Peyer's patch (tissue), 4 donors: ENCODE measurements at regions not wholly inside any gene's neighbourhood (a gene's known extent, or its start where the extent isn't known, plus 50 kb on each side); places are given as distances from the start of the nearest gene placed in this dataset.

Experiments used
- DNase-seq, 3 donors: peaks; one replicate each; pipeline ENCODE4 v3.0.0-alpha.2; 2017 to 2019
- H3K27ac ChIP-seq, 4 donors: fragments of 200-600 bp; sonication (generic); one replicate each; pipeline ENCODE4 v1.5.1; 2016 to 2019
- H3K27me3 ChIP-seq, 2 donors: fragments of 200-600 bp; sonication (generic); one replicate each; pipeline ENCODE4 v1.5.1; 2019
- H3K36me3 ChIP-seq, 3 donors: fragments of 200-600 bp; sonication (generic); one replicate each; pipeline ENCODE4 v1.5.1; 2016 to 2019
- H3K4me1 ChIP-seq, 4 donors: fragments of 200-600 bp; sonication (generic); one replicate each; pipeline ENCODE4 v1.5.1; 2016 to 2019
- H3K4me3 ChIP-seq, 4 donors: fragments of 200-600 bp; sonication (generic); 1 replicate in 3 of 4; 2 replicates in 1 of 4; pipeline ENCODE4 v1.5.1; 2016 to 2019; ENCODE audit warnings: mild to moderate bottlenecking in 1 of 4
- H3K9me3 ChIP-seq, 4 donors: fragments of 200-600 bp; sonication (generic); one replicate each; pipeline ENCODE4 v1.5.1; 2016 to 2019; ENCODE audit warnings: mild to moderate bottlenecking in 1 of 4
- CTCF ChIP-seq, 6 experiments: fragments of 450-650 bp in 4 of 6; fragments of 200-600 bp in 2 of 6; sonication (generic) in 1 of 6; IDR thresholded peaks; one replicate each; pipeline ENCODE4 v1.5.1; 2017 to 2019; ENCODE audit warnings: antibody characterized with exemption in 6 of 6, mild to moderate bottlenecking in 3 of 6, moderate library complexity in 1 of 6
- POLR2A ChIP-seq, 2 donors: fragments of 450-650 bp; IDR thresholded peaks; one replicate each; pipeline ENCODE4 v1.5.1; 2017; ENCODE audit warnings: antibody characterized with exemption in 2 of 2, mild to moderate bottlenecking in 2 of 2, moderate library complexity in 2 of 2

GRCh38 chr7:113649556-113649955 is 269.3 kb downstream of the PPP1R3A start:
- Histone ChIP-seq H3K9me3 (no peaks in the 10 kb centered on the region), H3K36me3 (no peaks in the 10 kb centered on the region), H3K27me3 (no peaks in the 10 kb centered on the region), H3K27ac (no peak overlapping the region), H3K4me1 (no peaks in the 10 kb centered on the region), H3K4me3 (no peak overlapping the region)
- no peak for DNase-seq
- TF ChIP-seq POLR2A (IDR thresholded peaks at IDR 0.05) (no peak), CTCF (IDR thresholded peaks at IDR 0.05) (no peak)

- Histone ChIP-seq H3K9me3 (no peaks in the 10 kb centered on the region), H3K4me1 (no peaks in the 10 kb centered on the region), H3K27ac (no peak overlapping the region), H3K36me3 (no peaks in the 10 kb centered on the region), H3K27me3 (no peaks in the 10 kb centered on the region), H3K4me3 (no peak overlapping the region)
- TF ChIP-seq POLR2A (IDR thresholded peaks at IDR 0.05) (no peak), CTCF (IDR thresholded peaks at IDR 0.05) (no peak)
- DNase-seq: no peak
Observed at GRCh38 chr7:113639221-113639620, 279.6 kb downstream of the PPP1R3A start.

GRCh38 chr7:113636727-113637421 is 281.9 kb downstream of the PPP1R3A start:
- no peaks in the 10 kb centered on the region for H3K4me1 ChIP-seq
- TF ChIP-seq CTCF (IDR thresholded peaks at IDR 0.05): no peak
- TF ChIP-seq POLR2A (IDR thresholded peaks at IDR 0.05): no peak
- H3K27me3 ChIP-seq: no peaks in the 10 kb centered on the region
- H3K9me3 ChIP-seq: no peaks in the 10 kb centered on the region
- no peaks in the 10 kb centered on the region for H3K36me3 ChIP-seq
- H3K27ac ChIP-seq: no peak overlapping the region
- H3K4me3 ChIP-seq: no peak overlapping the region
- no peak for DNase-seq

- Histone ChIP-seq H3K9me3 (no peaks in the 10 kb centered on the region), H3K36me3 (no peaks in the 10 kb centered on the region), H3K27me3 (no peaks in the 10 kb centered on the region), H3K27ac (no peak overlapping the region), H3K4me3 (no peak overlapping the region), H3K4me1 (no peaks in the 10 kb centered on the region)
- no peak for DNase-seq
- TF ChIP-seq CTCF (IDR thresholded peaks at IDR 0.05) (no peak), POLR2A (IDR thresholded peaks at IDR 0.05) (no peak)
Observed at GRCh38 chr7:113635492-113635891, 283.3 kb downstream of the PPP1R3A start.

GRCh38 chr7:113633073-113633472 is 285.7 kb downstream of the PPP1R3A start:
- no peak overlapping the region for H3K27ac ChIP-seq
- no peaks in the 10 kb centered on the region for H3K4me1 ChIP-seq
- TF ChIP-seq POLR2A (IDR thresholded peaks at IDR 0.05) (no peak), CTCF (IDR thresholded peaks at IDR 0.05) (no peak)
- no peaks in the 10 kb centered on the region for H3K36me3 ChIP-seq
- H3K4me3 ChIP-seq: no peak overlapping the region
- no peak for DNase-seq
- H3K27me3 ChIP-seq: no peaks in the 10 kb centered on the region
- H3K9me3 ChIP-seq: no peaks in the 10 kb centered on the region
